ENCODE measurements at regions not wholly inside any gene's neighbourhood (a gene's known extent, or its start where the extent isn't known, plus 50 kb on each side); places are given as distances from the start of the nearest gene placed in this dataset.
A peak's percentile ranks its signal among the peaks of the same experiment; 100 is the strongest.
"Not testable (repeated sequence)": the region's sequence is repeated elsewhere in the genome, so short reads cannot be mapped to it uniquely, and the experiment has no call there.

GRCh38 chr5:129163810-129164378 lies 69.3 kb downstream of the ISOC1 start:
- DNase-seq = peak; percentile 65

GRCh38 chr5:129170050-129170449 lies 75.5 kb downstream of the ISOC1 start:
- no peak for DNase-seq

- DNase-seq = no peak
Observed at GRCh38 chr5:129171194-129171944, 76.8 kb downstream of the ISOC1 start.

GRCh38 chr5:129172580-129172979 lies 78.0 kb downstream of the ISOC1 start:
- DNase-seq = no peak

- no peak for DNase-seq
Observed at GRCh38 chr5:129173771-129174170, 79.2 kb downstream of the ISOC1 start.

GRCh38 chr5:129174480-129174879 lies 79.9 kb downstream of the ISOC1 start:
- DNase-seq = no peak

- no peak for DNase-seq
Observed at GRCh38 chr5:129177451-129177850, 82.9 kb downstream of the ISOC1 start.

- no peak for DNase-seq
Observed at GRCh38 chr5:129199308-129199707, 104.8 kb downstream of the ISOC1 start.

GRCh38 chr5:129204525-129204924 lies 110.0 kb downstream of the ISOC1 start:
- DNase-seq = no peak

- DNase-seq = no peak
Observed at GRCh38 chr5:129216001-129216400, 121.5 kb downstream of the ISOC1 start.

GRCh38 chr5:129217179-129217578 lies 122.6 kb downstream of the ISOC1 start:
- DNase-seq = no peak

- DNase-seq = no peak
Observed at GRCh38 chr5:129223178-129223577, 128.6 kb downstream of the ISOC1 start.

- no peak for DNase-seq
Observed at GRCh38 chr5:129228577-129228976, 134.0 kb downstream of the ISOC1 start.

GRCh38 chr5:129241755-129242154 lies 147.2 kb downstream of the ISOC1 start:
- no peak for DNase-seq

- no peak for DNase-seq
Observed at GRCh38 chr5:129243039-129243438, 148.5 kb downstream of the ISOC1 start.

- DNase-seq = no peak
Observed at GRCh38 chr5:129244478-129244877, 149.9 kb downstream of the ISOC1 start.

GRCh38 chr5:129245489-129245888 lies 150.9 kb downstream of the ISOC1 start:
- no peak for DNase-seq

- DNase-seq = no peak
Observed at GRCh38 chr5:129246088-129246487, 151.5 kb downstream of the ISOC1 start.

GRCh38 chr5:129249886-129250285 lies 155.3 kb downstream of the ISOC1 start:
- DNase-seq = no peak

- peak; percentile 9 for DNase-seq
Observed at GRCh38 chr5:129271308-129271707, 176.8 kb downstream of the ISOC1 start.

GRCh38 chr5:129284010-129284409 lies 176.1 kb upstream of the ADAMTS19 start:
- DNase-seq = no peak

- DNase-seq = not testable (repeated sequence)
Observed at GRCh38 chr5:129294216-129294615, 165.9 kb upstream of the ADAMTS19 start.

GRCh38 chr5:129306725-129307124 lies 153.4 kb upstream of the ADAMTS19 start:
- no peak for DNase-seq

- DNase-seq = no peak
Observed at GRCh38 chr5:129322968-129323367, 137.1 kb upstream of the ADAMTS19 start.

GRCh38 chr5:129341306-129341705 lies 118.8 kb upstream of the ADAMTS19 start:
- DNase-seq = no peak

Measured in NCI-H69 (cell line).